GM04504 (cell line): ENCODE measurements at regions not wholly inside any gene's neighbourhood (a gene's known extent, or its start where the extent isn't known, plus 50 kb on each side); places are given as distances from the start of the nearest gene placed in this dataset.
"Not testable (repeated sequence)": the region's sequence is repeated elsewhere in the genome, so short reads cannot be mapped to it uniquely, and the experiment has no call there.

Experiments
- DNase-seq: peaks from one replicate; pipeline ENCODE4 v3.0.0-alpha.2; 2012; ENCODE audit warnings: low read depth

GRCh38 chr3:154834831-154835230, 245.3 kb upstream of the MME start:
- DNase-seq, result not testable (repeated sequence)

DNA sequence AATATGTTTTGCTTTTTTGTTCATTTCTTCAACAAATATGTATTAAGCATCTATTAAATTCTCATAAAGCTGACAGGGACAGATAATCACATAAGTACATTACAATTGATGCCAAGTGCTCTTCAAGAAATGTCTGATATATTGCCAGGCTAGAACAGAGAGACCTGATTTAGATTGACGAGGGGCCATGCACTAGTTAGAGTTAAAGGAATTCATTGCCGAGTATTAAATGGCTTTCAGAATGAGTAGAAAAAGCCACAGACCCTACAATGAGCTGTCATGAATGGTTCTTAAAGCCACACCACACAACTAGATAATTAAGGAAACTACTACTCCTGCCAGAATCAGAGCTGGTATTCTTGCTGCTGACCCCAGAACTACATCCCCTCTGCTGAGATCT, 250.2 kb upstream of the MME start:
- no peak for DNase-seq

GRCh38 chr3:154819491-154819890, 260.6 kb upstream of the MME start:
- no peak for DNase-seq

DNA sequence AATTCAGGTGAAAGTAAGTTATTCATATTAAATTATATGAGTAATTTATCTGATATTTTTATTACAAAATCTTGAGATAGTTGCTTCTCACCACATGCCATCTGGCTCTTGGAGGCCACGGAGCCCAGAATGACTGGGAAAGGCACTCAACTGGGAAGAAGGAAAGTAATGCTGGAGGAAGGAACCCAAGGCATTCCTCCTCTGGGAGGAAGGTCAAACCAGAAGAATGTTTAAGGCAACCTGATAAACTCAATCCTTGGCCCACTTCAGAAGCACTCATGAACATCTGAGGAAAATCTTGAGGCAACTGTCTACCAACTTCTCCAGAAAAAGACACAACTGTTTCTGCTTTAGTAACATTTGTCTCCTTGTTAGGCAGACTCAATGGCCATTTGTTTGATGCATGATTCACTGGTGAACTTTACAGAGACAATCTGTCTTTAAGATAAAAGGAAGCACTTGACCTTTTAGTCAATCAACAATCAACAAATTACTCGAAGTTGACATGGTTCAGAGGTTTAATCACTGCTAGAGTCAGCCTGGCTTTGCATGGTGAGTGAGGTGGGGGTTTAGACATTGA, 261.4 kb upstream of the MME start:
- DNase-seq, result no peak

- DNase-seq, result not testable (repeated sequence)
Observed at GRCh38 chr3:154810017-154810416, 270.1 kb upstream of the MME start.

DNA sequence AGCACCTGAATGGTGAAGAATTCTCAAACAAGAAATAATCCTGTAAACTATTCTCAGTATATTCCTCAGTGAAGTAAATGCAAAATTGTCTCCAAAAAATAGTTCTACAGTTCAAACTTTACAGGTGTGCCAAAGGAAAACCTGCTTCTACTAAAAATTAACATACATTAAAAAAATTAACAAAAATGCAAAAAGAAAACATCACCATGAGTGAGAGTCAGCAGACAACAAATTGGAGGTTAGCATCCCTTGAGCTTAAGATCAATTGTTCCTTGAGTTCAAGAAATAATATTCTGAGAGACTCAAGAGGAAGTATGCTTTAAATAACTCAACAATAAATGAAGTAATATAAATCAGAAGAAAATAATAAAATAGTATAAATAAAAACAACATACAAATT, 278.4 kb upstream of the MME start:
- DNase-seq, result no peak

- no peak for DNase-seq
Observed at GRCh38 chr3:154799800-154800199, 280.3 kb upstream of the MME start.

DNA sequence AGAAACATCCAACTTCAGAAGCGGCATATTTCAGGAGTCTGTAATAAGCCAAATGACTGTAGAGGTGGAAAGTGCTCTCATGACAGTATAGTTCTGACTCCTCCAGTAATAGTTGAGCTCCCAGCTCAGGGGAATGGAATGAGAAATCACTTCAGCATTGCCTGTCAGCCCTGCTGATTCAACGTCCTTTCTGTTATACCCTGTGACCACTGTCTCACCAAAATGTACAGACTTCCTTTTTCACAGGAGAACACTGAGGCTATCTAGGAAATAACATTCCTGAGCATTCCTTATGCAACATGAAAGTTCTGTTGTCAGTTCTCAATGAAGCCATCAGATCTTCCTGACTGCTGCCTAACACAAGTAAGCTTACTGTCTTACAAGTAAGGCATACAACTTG, 284.5 kb upstream of the MME start:
- peak; percentile 86 for DNase-seq

GRCh38 chr3:154794814-154795445, 285.2 kb upstream of the MME start:
- no peak for DNase-seq

GRCh38 chr3:154794391-154794790, 285.7 kb upstream of the MME start:
- DNase-seq, result no peak

GRCh38 chr3:154792828-154793227, 287.3 kb upstream of the MME start:
- DNase-seq, result no peak

GRCh38 chr3:154791611-154792010, 288.5 kb upstream of the MME start:
- no peak for DNase-seq

- no peak for DNase-seq
Observed at GRCh38 chr3:154786724-154787123, 293.4 kb upstream of the MME start.

DNA sequence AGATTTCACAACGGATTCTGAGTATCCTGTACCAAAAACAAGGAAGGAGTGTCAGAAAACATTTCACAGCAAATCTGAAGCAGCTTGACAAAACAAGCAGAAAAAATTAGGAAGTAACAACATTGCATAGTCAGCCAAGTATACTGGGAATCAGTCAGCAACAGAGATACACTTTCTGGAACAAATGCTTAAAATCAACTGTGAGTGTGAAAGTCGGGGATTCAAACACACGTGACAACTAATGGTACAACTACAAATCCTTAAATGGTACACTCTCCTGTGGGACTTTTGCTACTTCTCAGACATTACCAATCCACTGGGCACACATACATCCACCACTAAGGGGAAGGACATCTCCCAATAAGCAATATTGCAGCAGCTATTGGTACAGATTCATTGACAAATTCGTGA, 296.6 kb upstream of the MME start:
- DNase-seq, result no peak

DNA sequence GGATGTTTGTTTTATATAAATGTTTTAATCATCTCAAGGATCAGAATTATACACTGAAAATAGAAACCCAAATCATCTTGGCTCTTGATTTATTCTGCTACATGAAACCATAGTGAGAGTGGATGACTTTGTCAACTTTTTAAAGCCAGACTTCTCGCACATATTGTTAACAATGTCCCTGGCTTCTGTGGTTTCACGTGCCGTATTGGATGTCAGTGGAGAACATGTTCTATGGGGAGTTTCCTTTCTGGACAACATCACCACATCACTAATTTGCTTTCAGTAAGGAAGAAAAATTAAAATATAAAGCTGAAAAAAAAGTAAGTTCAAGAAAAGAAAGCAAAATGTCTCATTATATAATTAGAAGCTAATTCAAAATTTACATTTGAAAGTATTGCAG, 297.1 kb upstream of the MME start:
- no peak for DNase-seq

GRCh38 chr3:154782151-154782550, 298.0 kb upstream of the MME start:
- no peak for DNase-seq

GRCh38 chr3:154781595-154781994, 298.5 kb upstream of the MME start:
- no peak for DNase-seq

DNA sequence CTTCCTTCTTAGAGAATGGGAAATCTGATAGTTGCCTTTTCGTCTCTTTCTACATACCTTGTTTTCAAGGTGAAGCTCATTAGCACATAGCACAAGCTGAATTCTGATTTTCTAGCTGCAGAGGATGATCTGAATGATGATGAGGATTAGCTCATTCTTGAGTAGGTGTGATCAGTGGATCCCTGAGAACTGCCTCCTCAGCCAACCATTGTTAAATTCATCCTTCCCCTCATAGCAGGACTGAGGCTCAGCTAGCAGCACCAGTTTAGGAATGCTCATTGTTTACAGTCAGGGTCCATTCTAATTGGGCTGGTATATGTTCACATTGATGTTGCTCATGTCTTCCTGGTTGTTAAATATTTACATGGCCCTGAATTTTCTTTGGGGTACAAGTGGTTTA, 299.9 kb upstream of the MME start:
- DNase-seq, result no peak

DNA sequence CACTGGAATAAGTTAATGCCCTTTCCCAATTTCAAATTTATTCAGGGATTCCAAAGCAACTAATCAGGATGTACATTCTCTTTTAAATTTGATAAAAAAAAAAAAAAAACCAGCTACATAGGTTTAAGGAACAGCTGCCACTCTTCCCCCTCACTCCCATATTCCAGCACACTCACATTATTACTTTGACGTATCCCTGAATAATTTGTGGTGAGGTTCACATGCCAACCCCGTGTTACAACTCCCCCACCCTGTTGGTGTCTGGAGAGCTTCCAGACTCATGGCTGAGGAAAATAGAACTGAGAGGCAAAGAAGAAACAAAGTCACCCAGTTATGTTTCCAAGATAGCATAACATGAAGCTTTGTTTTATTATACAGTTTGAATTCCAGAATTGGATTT, 300.5 kb upstream of the MME start:
- DNase-seq, result no peak

GRCh38 chr3:154778057-154778456, 302.1 kb upstream of the MME start:
- no peak for DNase-seq

GRCh38 chr3:154776549-154777225, 303.4 kb upstream of the MME start:
- no peak for DNase-seq

DNA sequence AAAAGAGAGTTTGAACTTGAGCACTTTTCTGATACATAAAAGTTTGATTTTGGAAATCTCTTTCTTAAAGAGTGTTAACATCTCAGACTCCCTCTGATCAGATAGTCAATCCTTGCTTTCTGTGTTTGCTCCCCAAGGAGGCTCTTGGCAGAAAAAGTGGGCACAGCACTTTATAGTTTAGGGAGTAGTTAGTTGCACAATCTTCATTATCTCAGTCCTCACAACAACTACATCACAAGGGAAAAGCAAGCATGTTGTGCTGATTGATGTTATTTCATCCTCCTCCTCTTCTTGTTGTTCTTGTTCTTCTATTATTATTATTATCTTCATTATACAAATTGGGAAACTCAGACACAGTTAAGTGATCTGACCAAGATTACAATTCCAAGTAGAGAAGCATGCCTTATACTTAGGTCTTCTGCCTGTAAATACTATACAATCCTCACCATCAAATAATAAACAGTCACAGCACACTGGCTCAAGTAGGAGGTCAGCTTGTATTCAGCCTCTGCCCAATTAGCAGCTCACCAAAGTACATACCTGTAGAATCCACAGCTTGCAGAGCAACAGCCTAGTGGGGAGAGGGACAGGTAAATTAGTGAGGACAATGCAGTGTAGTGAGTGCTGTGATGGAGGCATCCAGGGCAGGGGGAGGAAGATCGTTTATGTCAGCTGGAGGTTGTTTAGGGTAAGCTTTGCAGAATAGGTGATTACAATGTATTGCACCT, 304.1 kb upstream of the MME start:
- DNase-seq, result no peak
